OCI-LY3 (cell line): ENCODE measurements at regions not wholly inside any gene's neighbourhood (a gene's known extent, or its start where the extent isn't known, plus 50 kb on each side); places are given as distances from the start of the nearest gene placed in this dataset.

Source experiments
- EZH2phosphoT487 ChIP-seq: fragments of 200-600 bp; shearing (Covaris generic); IDR thresholded peaks from 2 replicates; pipeline ENCODE4 v1.6.1; 2018; ENCODE audit warnings: antibody characterized with exemption, mixed run types, low read depth
- TF ChIP-seq, protein P1 (sequence below): fragments of 200-600, 300-600 bp; sonication (generic); IDR thresholded peaks from 2 replicates; pipeline ENCODE4 v1.5.1; 2014; ENCODE audit warnings: antibody characterized with exemption, low read length, low read depth

DNA sequence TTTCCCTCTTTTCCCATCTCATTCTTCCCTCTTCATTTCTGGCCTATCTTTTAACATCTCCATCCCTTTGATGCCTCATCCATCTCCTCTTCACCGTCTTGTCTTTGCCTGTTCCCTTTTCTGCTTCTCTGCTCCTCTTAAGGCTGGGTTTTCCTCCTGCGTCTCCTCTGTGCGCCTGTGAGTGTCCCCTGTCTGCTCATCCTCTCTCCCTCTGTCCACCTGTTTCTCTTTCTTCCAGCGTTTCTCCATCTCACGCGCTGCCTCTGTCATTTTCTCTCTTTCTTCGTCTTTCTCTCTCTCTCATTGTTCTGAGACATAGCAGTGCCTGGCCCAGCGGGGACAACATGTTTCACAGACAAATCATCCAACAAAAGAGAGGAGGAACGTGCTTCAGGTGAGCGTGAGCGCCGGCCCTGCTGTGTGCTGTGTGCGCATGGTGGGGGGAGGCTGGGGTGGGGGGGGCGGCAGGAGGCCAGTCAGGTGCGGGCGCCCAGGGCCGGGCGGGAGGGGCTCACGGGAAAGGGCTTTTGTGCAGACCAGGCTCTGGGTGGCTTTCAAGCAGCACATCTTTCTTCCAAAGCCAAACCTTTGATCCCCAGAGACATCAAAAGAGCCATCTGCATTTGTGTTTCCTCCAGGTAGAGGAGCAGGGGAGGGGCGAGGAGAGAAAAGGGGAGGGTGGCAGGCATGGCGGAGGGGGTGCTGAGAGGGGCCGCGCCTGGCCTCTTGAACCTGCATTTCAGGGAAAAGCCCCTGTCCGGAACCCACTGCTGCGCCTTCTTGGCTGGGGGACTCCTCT lies 121.3 kb downstream of the VEGFA start:
- TF ChIP-seq, protein P1, sequence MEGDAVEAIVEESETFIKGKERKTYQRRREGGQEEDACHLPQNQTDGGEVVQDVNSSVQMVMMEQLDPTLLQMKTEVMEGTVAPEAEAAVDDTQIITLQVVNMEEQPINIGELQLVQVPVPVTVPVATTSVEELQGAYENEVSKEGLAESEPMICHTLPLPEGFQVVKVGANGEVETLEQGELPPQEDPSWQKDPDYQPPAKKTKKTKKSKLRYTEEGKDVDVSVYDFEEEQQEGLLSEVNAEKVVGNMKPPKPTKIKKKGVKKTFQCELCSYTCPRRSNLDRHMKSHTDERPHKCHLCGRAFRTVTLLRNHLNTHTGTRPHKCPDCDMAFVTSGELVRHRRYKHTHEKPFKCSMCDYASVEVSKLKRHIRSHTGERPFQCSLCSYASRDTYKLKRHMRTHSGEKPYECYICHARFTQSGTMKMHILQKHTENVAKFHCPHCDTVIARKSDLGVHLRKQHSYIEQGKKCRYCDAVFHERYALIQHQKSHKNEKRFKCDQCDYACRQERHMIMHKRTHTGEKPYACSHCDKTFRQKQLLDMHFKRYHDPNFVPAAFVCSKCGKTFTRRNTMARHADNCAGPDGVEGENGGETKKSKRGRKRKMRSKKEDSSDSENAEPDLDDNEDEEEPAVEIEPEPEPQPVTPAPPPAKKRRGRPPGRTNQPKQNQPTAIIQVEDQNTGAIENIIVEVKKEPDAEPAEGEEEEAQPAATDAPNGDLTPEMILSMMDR: no peak
- no peak for TF ChIP-seq EZH2phosphoT487
